ENCODE measurements at regions not wholly inside any gene's neighbourhood (a gene's known extent, or its start where the extent isn't known, plus 50 kb on each side); places are given as distances from the start of the nearest gene placed in this dataset.

DNA sequence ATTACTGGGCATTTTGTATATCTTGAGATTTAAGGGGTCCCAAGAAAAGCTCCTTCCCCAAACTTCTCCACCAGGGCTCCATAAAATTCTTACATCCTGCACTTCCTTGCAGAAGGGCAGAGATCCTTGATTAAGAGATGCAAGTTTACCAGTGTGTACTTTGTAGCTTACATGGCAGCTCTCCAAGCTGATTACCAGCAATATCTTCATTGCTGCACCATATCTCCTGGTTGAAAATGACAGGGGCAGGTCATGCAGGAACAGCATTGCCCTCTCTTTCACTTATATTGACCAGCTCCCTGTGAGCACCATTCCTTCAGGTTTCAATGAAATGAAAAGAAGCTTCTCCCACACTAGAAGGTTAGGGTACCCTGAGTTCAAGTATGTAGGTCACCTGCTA, 184.6 kb upstream of the PHYHIPL start:
- H3K27ac ChIP-seq (replicated peaks in 1 of 4) = no peak overlapping the region

DNA sequence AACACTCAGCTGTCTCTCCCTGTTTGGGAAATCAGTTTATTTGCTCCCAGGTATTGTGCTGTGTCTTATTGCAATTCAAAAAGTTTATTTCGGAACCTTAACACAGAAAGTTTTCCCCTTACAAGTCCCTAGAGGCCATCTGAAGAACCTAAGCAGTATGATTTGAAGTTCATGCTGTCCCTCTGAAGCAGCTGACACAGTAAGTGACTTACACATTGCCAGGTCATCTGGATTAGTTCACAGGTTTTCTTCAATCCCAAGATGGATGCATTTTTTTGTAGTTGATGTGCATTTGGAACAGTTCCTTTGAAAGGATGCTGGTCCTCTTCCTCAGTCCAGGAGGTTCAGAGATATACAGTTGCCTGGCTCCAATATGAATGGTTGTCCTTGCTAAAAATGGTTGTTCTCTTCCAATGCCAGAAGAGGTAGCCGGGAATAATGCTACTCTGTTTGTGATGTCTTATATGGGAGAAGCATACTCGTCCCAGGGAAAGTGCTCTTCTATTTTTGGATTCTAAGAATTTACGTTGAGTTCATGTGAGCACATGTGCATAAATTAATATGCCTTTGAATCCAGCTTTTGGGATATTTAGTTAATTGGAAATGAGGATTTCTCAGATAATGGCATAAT, 183.5 kb upstream of the PHYHIPL start:
- Histone ChIP-seq H3K27me3 (no peaks in the 10 kb centered on the region), H3K4me1 (peaks cover 0 to 9% (median under 1%) of the 10 kb centered on the region in 4 donors), H3K9me3 (peaks cover 0 to 13% (median 5%) of the 10 kb centered on the region in 4 donors), H3K36me3 (no peaks in the 10 kb centered on the region), H3K27ac (replicated peaks in 1 of 4) (no peak overlapping the region), H3K4me3 (no peak overlapping the region)
- intact Hi-C loops (cut with DNase I) = no loop called here
- TF ChIP-seq POLR2AphosphoS5 (IDR thresholded peaks at IDR 0.05) (no peak), POLR2A (IDR thresholded peaks at IDR 0.05; ENCODE audit: low read depth) (no peak), EP300 (IDR thresholded peaks at IDR 0.05) (no peak)
- TF ChIP-seq, protein P1, sequence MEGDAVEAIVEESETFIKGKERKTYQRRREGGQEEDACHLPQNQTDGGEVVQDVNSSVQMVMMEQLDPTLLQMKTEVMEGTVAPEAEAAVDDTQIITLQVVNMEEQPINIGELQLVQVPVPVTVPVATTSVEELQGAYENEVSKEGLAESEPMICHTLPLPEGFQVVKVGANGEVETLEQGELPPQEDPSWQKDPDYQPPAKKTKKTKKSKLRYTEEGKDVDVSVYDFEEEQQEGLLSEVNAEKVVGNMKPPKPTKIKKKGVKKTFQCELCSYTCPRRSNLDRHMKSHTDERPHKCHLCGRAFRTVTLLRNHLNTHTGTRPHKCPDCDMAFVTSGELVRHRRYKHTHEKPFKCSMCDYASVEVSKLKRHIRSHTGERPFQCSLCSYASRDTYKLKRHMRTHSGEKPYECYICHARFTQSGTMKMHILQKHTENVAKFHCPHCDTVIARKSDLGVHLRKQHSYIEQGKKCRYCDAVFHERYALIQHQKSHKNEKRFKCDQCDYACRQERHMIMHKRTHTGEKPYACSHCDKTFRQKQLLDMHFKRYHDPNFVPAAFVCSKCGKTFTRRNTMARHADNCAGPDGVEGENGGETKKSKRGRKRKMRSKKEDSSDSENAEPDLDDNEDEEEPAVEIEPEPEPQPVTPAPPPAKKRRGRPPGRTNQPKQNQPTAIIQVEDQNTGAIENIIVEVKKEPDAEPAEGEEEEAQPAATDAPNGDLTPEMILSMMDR (IDR thresholded peaks at IDR 0.05) = no peak
- DNase-seq (ENCODE audit: extremely low spot score) = no peak
- WGBS = 77% methylated on average over 4 of the region's 4 CpGs

More for the DNA sequence above, 184.6 kb upstream of the PHYHIPL start:
- H3K27me3 ChIP-seq = no peaks in the 10 kb centered on the region
- intact Hi-C loops (cut with DNase I) = no loop called here
- H3K9me3 ChIP-seq = peaks cover 0 to 13% (median 5%) of the 10 kb centered on the region in 4 donors
- DNase-seq (ENCODE audit: extremely low spot score) = no peak
- H3K4me1 ChIP-seq = no peaks in the 10 kb centered on the region
- H3K36me3 ChIP-seq = no peaks in the 10 kb centered on the region
- H3K4me3 ChIP-seq = no peak overlapping the region
- no peak for TF ChIP-seq POLR2AphosphoS5 (IDR thresholded peaks at IDR 0.05)
- TF ChIP-seq, protein P1 (IDR thresholded peaks at IDR 0.05) = no peak
- TF ChIP-seq EP300 (IDR thresholded peaks at IDR 0.05) = no peak
- TF ChIP-seq POLR2A (IDR thresholded peaks at IDR 0.05; ENCODE audit: low read depth) = no peak

DNA sequence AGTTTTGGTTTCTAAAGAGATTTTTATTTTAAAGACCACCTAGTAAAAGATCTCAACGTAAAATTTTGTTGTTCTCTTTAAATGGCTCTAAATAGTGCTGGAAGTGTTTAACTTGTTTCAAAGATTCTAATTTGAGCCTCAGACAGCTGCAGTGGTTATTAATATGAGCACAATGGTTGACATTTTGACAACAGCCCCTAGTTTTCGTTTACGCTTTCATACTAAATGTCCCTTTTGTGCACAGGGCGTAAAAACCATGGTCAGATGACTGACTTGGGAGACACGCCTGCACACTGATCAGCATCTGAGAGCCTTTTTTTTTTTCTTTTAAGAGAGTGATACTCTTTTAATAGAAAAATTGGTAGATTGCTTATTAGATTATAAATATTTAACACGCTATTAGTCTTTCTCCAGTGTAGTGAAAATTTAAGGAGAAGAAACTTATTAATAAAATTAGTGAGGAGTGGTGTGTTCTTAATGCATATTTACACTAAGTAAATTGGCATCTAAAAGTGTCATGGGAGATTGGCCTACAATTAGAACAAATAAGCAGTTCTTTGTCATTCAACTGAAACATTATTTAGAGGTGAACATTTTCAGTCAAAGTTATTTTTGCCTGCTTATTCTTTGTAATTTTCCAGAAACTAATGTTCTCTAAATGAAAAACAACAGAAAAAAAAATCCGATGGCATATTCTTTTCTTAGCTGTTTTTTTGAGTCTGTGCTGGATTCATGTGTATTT, 182.8 kb upstream of the PHYHIPL start:
- H3K4me1 ChIP-seq = peaks cover 0 to 15% (median 2%) of the 10 kb centered on the region in 4 donors
- no peak overlapping the region for H3K4me3 ChIP-seq
- intact Hi-C loops (cut with DNase I) = no loop called here
- no peak for TF ChIP-seq EP300 (IDR thresholded peaks at IDR 0.05)
- TF ChIP-seq POLR2AphosphoS5 (IDR thresholded peaks at IDR 0.05) = no peak
- TF ChIP-seq, protein P1 (IDR thresholded peaks at IDR 0.05) = no peak
- TF ChIP-seq POLR2A (IDR thresholded peaks at IDR 0.05; ENCODE audit: low read depth) = no peak
- DNase-seq (ENCODE audit: extremely low spot score) = no peak
- H3K9me3 ChIP-seq = peaks cover 0 to 13% (median 5%) of the 10 kb centered on the region in 4 donors
- H3K27ac ChIP-seq (replicated peaks in 1 of 4) = no peak overlapping the region
- 68% methylated on average over 7 of the region's 7 CpGs for WGBS
- no peaks in the 10 kb centered on the region for H3K36me3 ChIP-seq
- no peaks in the 10 kb centered on the region for H3K27me3 ChIP-seq

DNA sequence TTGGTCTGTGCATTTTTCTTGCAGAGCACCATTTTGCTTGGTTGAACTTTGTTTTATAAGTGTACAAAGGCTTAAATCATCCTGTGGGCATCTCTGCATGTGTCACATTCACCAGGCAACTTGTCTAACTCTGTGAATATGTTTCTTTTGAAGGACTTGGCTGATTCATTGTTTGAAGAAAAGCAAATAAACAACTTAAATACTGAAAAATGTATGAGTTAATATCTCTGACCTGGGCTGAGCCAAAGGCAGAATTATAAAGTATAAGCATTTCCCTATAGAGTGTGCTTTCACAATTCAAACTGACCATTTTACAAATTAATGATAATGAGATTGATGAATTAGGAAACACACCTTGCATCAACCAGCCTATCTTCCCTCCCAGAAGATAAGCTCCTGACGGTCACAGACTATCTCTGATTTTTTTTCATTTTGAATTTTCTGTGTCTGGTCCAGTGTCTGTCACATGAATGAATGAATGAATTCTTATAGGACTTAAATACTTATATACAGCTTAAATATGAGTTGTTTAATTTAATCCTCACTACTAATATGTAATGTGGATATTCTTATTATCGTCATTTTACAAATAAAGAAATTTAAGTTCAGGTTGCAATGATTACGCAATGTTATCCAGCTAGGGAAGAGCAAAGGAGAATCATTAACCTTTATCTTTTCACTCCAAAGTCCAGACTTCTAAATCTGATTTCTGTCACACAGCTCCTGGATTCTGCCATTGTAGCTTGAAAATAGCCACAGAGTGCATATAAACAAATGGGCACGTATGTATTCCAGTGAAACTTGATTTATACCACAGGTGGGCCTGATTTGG, 182.0 kb upstream of the PHYHIPL start:
- TF ChIP-seq POLR2AphosphoS5 (IDR thresholded peaks at IDR 0.05) = no peak
- no peak for TF ChIP-seq EP300 (IDR thresholded peaks at IDR 0.05)
- TF ChIP-seq, protein P1 (IDR thresholded peaks at IDR 0.05) = no peak
- TF ChIP-seq POLR2A (IDR thresholded peaks at IDR 0.05; ENCODE audit: low read depth) = no peak
- Histone ChIP-seq H3K9me3 (peaks cover 0 to 10% (median 4%) of the 10 kb centered on the region in 4 donors), H3K4me3 (no peak overlapping the region), H3K27ac (replicated peaks in 1 of 4) (no peak overlapping the region), H3K4me1 (peaks cover 0 to 22% (median 5%) of the 10 kb centered on the region in 4 donors), H3K27me3 (no peaks in the 10 kb centered on the region), H3K36me3 (no peaks in the 10 kb centered on the region)
- intact Hi-C loops (cut with DNase I) = no loop called here
- WGBS = 88% methylated on average over 4 of the region's 4 CpGs
- no peak for DNase-seq (ENCODE audit: extremely low spot score)

Data from esophagus muscularis mucosa (tissue), 4 donors.